ENCODE measurements at regions not wholly inside any gene's neighbourhood (a gene's known extent, or its start where the extent isn't known, plus 50 kb on each side); places are given as distances from the start of the nearest gene placed in this dataset.
"Not testable (repeated sequence)": the region's sequence is repeated elsewhere in the genome, so short reads cannot be mapped to it uniquely, and the experiment has no call there.

DNA sequence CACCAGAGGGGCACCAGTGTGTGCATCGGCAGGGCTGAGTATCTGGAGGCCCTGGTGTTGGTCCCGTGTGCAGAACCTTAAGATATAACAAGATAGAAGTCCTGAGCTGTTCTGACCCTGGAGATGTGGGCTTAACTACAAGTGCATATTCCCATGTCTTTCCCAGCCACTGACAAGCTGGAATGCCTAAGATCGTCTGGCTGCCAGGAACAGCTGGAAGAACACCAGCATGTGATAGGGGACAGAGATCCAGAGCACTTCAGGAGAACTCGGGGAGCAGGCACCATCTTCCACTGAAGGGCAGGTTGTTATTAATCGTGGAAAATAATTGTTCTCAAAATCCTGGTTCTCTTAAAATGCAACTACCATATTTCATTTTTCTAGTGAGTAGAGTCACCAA is 419.9 kb upstream of the RUNX1 start:
- POLR2A ChIA-PET: interaction anchor here (1.0 kb wide), 1 partner anchor 20 kb away, joined by 6 read pairs; no protein-coding TSS in a partner anchor
- Mint-ChIP-seq H3K4me3 (no peak overlapping the region), H3K4me1 (peaks cover 26% of the 10 kb centered on the region), H3K9me3 (peaks cover 21% of the 10 kb centered on the region), H3K27ac (no peak overlapping the region), H3K27me3 (no peaks in the 10 kb centered on the region), H3K36me3 (peaks cover 22% of the 10 kb centered on the region)
- ATAC-seq (ENCODE audit: low read depth): no peak
- no peak for DNase-seq

DNA sequence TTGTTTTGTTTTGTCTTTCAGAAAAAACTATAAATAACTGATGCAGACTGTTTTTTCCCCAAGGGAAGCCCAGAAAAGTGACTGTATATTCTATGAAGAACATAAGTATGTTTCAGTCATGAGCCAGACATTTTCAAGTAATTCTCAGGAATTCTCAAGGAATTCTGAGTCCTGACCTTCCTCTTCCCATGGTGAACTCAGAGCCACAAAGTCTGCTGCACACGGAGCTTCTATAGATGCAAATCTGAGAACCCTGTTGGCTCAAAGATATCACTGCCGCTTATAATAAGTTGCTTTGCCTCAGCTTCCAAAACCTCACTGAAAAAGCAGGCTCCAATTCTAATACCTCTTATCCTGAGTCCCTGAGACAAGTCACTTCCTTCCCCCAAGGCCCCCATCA is 418.5 kb upstream of the RUNX1 start:
- ATAC-seq (ENCODE audit: low read depth) (no peak), DNase-seq (no peak)
- peaks cover 13% of the 10 kb centered on the region for H3K36me3 Mint-ChIP-seq
- peaks cover 22% of the 10 kb centered on the region for H3K9me3 Mint-ChIP-seq
- H3K27ac Mint-ChIP-seq: no peak overlapping the region
- no peak overlapping the region for H3K4me3 Mint-ChIP-seq
- peaks cover 17% of the 10 kb centered on the region for H3K4me1 Mint-ChIP-seq
- H3K27me3 Mint-ChIP-seq: no peaks in the 10 kb centered on the region
- POLR2A ChIA-PET: no interaction called here

DNA sequence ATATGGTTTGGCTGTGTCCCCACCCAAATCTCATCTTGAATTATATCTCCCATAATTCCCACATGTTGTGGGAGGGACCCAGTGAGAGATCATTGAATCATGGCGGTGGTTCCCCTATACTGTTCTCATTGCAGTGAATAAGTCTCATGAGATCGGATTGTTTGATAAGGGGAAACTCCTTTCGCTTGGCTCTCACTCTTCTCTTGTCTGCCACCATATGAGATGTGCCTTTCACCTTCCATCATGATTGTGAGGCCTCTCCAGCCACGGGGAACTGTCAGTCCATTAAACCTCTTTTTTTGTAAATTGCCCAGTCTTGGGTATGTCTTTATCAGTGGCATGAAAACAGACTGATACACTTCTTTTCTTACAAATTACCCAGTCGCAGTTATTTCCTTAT is 417.6 kb upstream of the RUNX1 start:
- DNase-seq; H3K4me3 Mint-ChIP-seq; POLR2A ChIA-PET; H3K27me3 Mint-ChIP-seq; H3K27ac Mint-ChIP-seq; ATAC-seq (ENCODE audit: low read depth): not testable (repeated sequence)
- Mint-ChIP-seq H3K36me3 (peaks cover 12% of the 10 kb centered on the region), H3K4me1 (peaks cover 11% of the 10 kb centered on the region), H3K9me3 (peaks cover 22% of the 10 kb centered on the region)

DNA sequence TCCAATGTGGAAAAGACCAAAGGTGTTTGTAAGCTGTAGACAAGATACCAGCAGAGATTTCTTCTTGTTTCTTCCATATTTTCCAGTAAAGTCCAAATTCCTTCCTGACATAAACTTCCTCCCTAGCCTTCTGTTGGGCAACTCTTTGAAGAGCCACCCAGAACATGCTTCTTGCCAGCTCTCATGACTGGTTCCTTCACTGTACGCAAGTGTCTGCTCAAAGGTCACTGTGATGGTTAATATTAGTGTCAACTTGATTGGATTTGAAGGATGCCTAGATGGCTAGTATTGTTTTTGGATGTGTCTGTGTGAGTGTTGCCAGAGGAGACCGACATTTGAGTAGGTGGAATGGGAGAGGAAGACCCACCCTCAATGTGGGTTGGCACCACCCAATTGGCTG is 416.6 kb upstream of the RUNX1 start:
- POLR2A ChIA-PET: no interaction called here

DNA sequence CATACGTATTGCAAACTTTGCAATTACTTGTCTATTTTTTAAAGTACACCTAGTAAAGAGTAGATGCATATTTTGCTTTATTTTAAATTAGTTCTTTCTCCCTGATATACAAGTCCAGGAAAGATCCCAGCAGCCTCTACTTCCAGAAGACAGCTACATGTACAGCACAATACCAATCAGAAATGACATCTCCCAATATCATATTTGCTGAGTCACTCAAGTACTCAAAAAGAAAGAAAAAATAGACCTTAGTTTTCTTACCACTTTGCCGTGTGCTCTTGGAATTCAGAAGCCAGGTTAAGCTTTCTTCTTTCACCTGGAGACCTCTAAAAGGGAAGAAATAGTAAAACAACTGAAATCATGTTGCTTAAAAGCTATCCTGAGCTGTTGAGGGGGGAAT is 412.6 kb upstream of the RUNX1 start:
- H3K27ac Mint-ChIP-seq: no peak overlapping the region
- peaks cover 24% of the 10 kb centered on the region for H3K36me3 Mint-ChIP-seq
- H3K4me1 Mint-ChIP-seq: peaks cover 7% of the 10 kb centered on the region
- H3K4me3 Mint-ChIP-seq: no peak overlapping the region
- POLR2A ChIA-PET: no interaction called here
- no peaks in the 10 kb centered on the region for H3K27me3 Mint-ChIP-seq
- DNase-seq (no peak), ATAC-seq (ENCODE audit: low read depth) (no peak)
- peaks cover 24% of the 10 kb centered on the region for H3K9me3 Mint-ChIP-seq

More for the DNA sequence above, 416.6 kb upstream of the RUNX1 start:
- H3K4me3 Mint-ChIP-seq: no peak overlapping the region
- ATAC-seq (ENCODE audit: low read depth) (no peak), DNase-seq (no peak)
- H3K27me3 Mint-ChIP-seq: no peaks in the 10 kb centered on the region
- H3K36me3 Mint-ChIP-seq: peaks cover 12% of the 10 kb centered on the region
- no peak overlapping the region for H3K27ac Mint-ChIP-seq
- H3K9me3 Mint-ChIP-seq: peaks cover 22% of the 10 kb centered on the region
- peaks cover 3% of the 10 kb centered on the region for H3K4me1 Mint-ChIP-seq

DNA sequence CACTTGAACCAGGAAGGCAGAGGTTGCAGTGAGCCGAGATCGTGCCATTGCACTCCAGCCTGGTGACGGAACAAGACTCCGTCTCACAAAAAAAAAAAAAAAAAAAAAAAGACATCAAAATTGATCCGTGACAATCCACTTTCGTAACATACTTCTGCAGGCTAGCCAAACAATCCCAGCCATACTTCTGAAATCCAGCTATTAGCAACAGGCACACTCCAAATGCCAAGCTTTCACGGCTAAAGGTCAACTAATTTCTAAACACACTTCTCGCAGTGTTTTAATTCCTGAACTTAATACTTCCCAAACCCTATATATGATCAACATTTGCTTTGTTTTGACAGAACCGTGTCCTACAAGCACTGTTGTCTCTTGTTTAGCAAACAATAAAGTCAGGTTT is 411.3 kb upstream of the RUNX1 start:
- Mint-ChIP-seq H3K27ac (no peak overlapping the region), H3K36me3 (peaks cover 19% of the 10 kb centered on the region), H3K4me3 (no peak overlapping the region), H3K4me1 (peaks cover 8% of the 10 kb centered on the region), H3K27me3 (no peaks in the 10 kb centered on the region), H3K9me3 (peaks cover 16% of the 10 kb centered on the region)
- ATAC-seq (ENCODE audit: low read depth) (no peak), DNase-seq (no peak)
- POLR2A ChIA-PET: no interaction called here

DNA sequence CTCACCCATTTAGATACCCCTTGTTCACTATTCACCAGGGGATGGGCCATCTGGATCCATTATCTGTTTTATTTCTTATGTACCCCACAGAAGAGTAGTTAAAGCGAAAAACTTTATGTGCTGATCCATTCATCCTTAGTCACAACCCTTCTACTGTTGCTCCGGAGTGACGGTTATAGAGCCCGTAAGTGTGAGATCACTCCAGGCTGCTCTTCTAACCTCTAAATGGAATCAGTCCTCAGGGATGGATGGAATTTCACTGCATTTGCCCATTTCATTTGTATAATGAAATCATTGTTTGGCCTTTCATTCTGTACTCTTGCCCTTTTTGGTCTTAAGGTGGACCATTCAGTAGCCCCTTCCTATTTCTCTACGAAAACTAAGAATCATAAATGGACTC is 409.3 kb upstream of the RUNX1 start:
- Mint-ChIP-seq H3K9me3 (peaks cover 9% of the 10 kb centered on the region), H3K4me1 (peaks cover 8% of the 10 kb centered on the region), H3K27ac (no peak overlapping the region), H3K4me3 (no peak overlapping the region), H3K36me3 (peaks cover 14% of the 10 kb centered on the region), H3K27me3 (no peaks in the 10 kb centered on the region)
- ATAC-seq (ENCODE audit: low read depth) (no peak), DNase-seq (no peak)
- POLR2A ChIA-PET: no interaction called here

DNA sequence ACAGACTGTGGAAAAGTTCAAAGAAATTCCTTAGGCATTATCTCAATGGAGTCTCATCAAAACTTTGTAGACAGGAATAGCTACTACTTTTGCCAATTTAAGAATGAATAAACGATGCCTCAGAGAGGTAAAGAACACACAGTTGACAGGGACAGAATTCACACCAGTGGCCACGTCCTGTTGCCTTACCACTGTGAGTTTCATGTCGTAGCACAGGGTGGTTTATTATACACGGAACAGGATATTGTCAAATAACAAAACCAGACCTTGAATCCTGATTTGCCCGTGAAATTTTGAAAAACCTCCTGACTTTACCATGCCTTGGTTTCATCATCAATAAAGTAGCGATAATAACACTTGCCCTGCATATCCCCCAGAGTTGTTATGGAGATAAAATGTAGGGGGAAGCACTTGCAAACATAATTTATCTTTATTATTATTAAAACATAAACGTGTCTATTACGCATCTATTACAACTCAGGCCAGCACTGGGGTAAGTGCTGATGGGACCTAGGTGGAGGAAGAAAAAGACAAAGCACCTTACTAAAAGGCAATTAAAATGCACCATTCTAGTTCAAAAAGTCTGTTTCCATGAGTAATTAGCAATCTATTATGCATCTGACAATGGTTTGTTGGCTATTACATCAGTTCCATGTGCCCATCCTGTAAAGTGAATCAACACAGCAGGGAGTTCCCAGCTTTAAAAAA is 408.1 kb upstream of the RUNX1 start:
- Mint-ChIP-seq H3K27me3 (no peaks in the 10 kb centered on the region), H3K27ac (peak overlapping the region; percentile 87), H3K36me3 (peaks cover 18% of the 10 kb centered on the region), H3K4me1 (peaks cover 8% of the 10 kb centered on the region), H3K4me3 (peak overlapping the region; percentile 19), H3K9me3 (peaks cover 12% of the 10 kb centered on the region)
- POLR2A ChIA-PET: no interaction called here
- peak; percentile 35 for DNase-seq
- peak; percentile 96 for ATAC-seq (ENCODE audit: low read depth)

DNA sequence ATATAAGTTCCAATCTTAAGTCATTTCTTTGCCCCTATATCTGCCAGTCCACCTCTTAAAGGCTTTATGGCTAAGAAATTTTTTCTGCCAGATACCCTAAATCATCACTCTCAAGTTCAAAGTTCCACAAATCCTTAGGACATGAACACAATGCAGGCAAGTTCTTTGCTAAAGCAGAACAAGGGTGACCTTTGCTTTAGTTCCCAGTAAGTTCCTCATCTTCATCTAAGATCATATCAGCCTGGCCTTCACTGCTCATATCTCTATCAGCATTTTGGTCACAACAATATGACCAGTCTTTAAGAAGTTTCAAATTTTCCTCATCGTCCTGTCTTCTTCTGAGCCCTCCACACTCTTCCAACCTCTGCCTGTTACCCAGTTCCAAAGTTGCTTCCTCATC is 402.2 kb upstream of the RUNX1 start:
- DNase-seq (no peak), ATAC-seq (ENCODE audit: low read depth) (no peak)
- H3K4me1 Mint-ChIP-seq: peaks cover 3% of the 10 kb centered on the region
- H3K27ac Mint-ChIP-seq: no peak overlapping the region
- H3K36me3 Mint-ChIP-seq: peaks cover 16% of the 10 kb centered on the region
- peaks cover 15% of the 10 kb centered on the region for H3K9me3 Mint-ChIP-seq
- no peaks in the 10 kb centered on the region for H3K27me3 Mint-ChIP-seq
- H3K4me3 Mint-ChIP-seq: no peak overlapping the region
- POLR2A ChIA-PET: no interaction called here

DNA sequence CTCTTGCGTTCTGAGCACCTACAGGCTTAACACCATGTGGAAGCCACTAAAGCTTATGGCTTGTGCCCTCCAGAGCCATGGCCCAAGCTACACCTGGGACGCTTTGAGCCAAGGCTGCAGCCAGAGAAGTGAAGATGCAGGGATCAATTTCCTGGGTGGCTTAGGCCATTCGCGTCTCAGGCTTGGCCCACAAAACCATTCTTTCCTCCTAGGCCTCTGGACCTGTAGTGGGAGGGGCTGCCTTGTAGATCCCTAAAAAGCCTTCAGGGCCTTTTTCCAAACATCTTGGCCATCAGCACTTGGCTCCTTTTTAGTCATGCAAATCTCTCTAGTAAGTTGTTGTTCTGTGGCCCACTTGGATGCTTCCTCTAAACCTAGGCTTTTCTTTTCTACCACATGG is 401.7 kb upstream of the RUNX1 start:
- Mint-ChIP-seq H3K4me1 (peaks cover 3% of the 10 kb centered on the region), H3K36me3 (peaks cover 16% of the 10 kb centered on the region), H3K9me3 (peaks cover 15% of the 10 kb centered on the region), H3K27ac (no peak overlapping the region), H3K4me3 (no peak overlapping the region), H3K27me3 (no peaks in the 10 kb centered on the region)
- POLR2A ChIA-PET: no interaction called here
- no peak for ATAC-seq (ENCODE audit: low read depth)
- DNase-seq: no peak

DNA sequence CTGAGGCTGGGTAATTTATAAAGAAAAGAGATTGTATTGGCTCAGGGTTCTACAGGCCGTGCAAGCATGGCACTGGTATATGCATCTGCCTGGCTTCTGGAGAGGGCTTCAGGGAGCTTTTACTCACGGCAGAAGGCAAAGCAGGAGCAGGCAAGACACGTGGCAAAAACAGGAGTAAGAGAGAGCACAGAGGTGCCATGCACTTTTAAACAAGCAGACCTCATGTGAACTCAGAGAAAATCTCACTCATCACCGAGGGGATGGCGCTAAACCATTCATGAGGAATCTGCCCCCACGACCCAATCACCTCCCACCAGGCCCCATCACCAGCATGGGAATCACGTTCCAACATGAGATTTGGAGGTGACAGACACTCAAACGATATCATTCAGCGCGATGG is 400.7 kb upstream of the RUNX1 start:
- no peaks in the 10 kb centered on the region for H3K27me3 Mint-ChIP-seq

DNA sequence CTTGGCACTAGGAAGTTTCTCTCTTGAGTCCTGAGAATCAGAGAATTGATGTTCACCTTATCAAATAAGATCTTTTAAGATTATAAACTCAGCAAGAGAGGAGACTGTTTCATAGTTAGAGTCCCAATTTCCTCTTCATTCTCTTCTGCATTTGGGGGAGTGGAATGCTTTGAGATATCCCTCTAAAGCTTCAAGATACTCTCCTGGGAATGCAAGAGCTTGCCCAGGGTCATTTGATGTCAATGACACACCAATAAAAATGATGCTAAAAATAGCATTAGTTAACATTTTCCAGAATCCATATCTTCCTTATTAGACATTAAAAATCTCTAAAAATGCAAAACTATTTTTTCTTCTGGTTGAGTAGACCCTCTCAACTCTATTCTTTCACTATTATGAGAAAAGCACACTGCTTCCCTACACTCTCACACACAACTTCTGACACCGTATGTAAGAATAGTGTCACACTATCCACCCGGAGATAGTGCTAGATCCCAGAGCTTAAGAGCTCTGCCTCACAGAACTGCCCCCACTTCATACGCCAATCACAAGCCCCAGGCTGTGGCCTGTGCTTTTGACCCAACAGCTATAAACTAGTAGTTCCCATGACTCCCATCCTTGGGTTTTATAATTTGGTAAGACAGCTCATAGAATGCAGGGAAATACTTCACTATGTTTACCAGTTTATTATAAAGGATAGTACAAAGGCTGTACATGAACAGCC is 399.9 kb upstream of the RUNX1 start:
- Mint-ChIP-seq H3K4me3 (no peak overlapping the region), H3K36me3 (peaks cover 16% of the 10 kb centered on the region), H3K4me1 (peaks cover 3% of the 10 kb centered on the region), H3K27ac (no peak overlapping the region), H3K27me3 (peaks cover 5% of the 10 kb centered on the region), H3K9me3 (peaks cover 15% of the 10 kb centered on the region)
- POLR2A ChIA-PET: interaction anchor here (0.8 kb wide), 1 partner anchor 20 kb away, joined by 6 read pairs; no protein-coding TSS in a partner anchor
- DNase-seq (no peak), ATAC-seq (ENCODE audit: low read depth) (no peak)

More for the DNA sequence above, 400.7 kb upstream of the RUNX1 start:
- DNase-seq (no peak), ATAC-seq (ENCODE audit: low read depth) (no peak)
- peaks cover 15% of the 10 kb centered on the region for H3K9me3 Mint-ChIP-seq
- H3K4me1 Mint-ChIP-seq: peaks cover 3% of the 10 kb centered on the region
- H3K36me3 Mint-ChIP-seq: peaks cover 16% of the 10 kb centered on the region
- no peak overlapping the region for H3K27ac Mint-ChIP-seq
- no peak overlapping the region for H3K4me3 Mint-ChIP-seq
- POLR2A ChIA-PET: no interaction called here

DNA sequence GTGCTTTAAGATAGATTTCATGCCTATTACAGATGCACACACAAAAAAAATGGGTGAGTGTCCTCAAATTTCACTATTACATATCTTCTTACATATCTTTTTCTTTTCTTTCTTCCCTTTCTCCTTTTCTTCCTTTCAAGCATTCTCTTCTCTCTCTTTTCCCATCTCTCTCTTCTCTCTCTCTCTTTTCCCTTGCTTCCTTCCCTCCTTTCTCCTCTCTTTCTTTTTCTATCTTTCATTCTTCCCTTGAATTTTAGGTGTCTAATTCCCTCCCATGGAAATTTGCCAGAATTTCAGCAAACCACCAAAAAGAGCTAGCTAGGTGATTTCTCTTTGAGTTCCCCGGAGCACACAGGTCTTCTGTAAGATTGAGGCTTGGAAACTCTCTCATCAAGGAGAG is 395.3 kb upstream of the RUNX1 start:
- H3K9me3 Mint-ChIP-seq: peaks cover 2% of the 10 kb centered on the region
- H3K27ac Mint-ChIP-seq: no peak overlapping the region
- ATAC-seq (ENCODE audit: low read depth) (no peak), DNase-seq (no peak)
- no peak overlapping the region for H3K4me3 Mint-ChIP-seq
- no peaks in the 10 kb centered on the region for H3K36me3 Mint-ChIP-seq
- H3K4me1 Mint-ChIP-seq: peaks cover 6% of the 10 kb centered on the region
- peaks cover 11% of the 10 kb centered on the region for H3K27me3 Mint-ChIP-seq
- POLR2A ChIA-PET: no interaction called here
